Endothelial cell of hepatic sinusoid (primary cell): ENCODE measurements at regions not wholly inside any gene's neighbourhood (a gene's known extent, or its start where the extent isn't known, plus 50 kb on each side); places are given as distances from the start of the nearest gene placed in this dataset.

Source experiments
- in situ Hi-C: cut with HindIII; loops from 2 replicates; pipeline ENCODE4 v1.10.0; 2017; ENCODE audit warnings: low sequenced_read_pairs

DNA sequence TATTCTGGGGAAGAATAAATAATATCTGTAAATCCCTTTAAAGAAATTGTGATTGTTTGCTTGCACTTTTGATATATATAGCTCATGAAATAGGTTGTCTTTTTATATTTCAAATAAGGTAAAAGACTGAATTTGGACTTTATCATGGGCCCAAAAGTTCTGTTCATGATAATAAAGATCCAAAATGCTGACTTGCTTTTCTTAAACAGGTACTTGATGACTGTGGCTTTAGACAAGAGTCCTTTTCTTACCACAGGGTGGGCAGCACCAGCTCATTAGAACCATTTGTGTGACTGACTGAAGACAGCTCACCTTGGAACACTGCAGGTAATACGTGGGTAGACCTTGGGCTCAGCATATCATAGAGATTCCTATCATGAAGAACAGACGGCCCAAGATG lies 432.6 kb downstream of the ETNK1 start:
- in situ Hi-C loops, result no loop called here

DNA sequence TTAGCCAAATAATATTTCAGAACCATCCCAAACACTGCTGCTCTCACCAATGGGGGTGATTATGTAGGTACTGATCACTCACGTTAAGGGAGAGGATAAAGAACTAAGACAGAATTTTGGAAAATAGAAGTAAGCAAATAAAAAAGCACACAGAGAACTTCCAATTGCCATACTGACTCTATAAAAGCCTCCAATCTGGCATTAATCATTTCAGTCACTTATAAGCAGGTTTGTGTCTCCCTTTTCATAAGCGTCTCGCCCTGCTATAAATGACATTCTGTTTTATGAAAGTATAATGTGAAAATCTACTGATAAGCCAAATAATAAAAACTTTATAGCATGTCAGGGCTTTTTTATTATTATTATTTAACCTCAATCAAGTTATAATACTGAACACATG lies 435.2 kb downstream of the ETNK1 start:
- in situ Hi-C loops, result loop anchor here (5.0 kb wide), 1 partner anchor 78 kb away; no protein-coding TSS in a partner anchor

DNA sequence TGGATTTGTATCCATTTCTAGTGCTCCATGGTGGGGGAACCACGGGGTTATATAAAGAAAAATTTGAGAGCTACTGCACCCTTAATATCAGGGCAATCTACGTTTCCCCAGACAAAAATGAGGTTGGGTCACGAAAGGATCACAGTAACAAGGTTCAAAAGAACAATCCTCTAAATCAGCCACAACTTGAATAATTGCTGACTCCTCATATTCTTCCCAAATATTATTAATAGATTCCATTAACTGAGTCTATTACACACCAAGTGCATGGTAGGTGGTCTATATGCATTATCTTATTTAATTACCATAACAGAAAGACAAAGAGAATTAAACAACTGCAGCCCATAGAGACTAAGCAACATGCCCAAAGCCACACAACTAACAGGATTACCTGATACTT lies 438.2 kb downstream of the ETNK1 start:
- in situ Hi-C loops, result loop anchor here (5.0 kb wide), 1 partner anchor 81 kb away; no protein-coding TSS in a partner anchor

DNA sequence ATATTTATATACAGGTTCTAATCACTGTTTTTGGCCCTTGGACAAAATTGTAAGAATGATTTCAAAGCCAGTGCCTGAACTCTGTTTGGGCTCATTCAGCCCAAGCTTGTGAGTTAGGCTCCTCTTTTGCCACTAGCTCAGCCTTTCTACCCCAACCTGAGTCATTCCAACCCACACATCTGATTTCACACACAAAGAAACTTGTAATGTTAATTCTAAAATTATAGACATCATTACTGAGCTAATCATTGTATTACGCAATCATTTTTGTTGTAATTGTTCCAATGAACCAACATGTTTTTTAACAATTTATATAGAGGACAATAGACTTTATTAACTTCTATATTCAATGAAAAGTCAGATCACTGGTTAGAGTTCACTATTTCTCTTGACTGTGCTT lies 441.1 kb downstream of the ETNK1 start:
- in situ Hi-C loops, result no loop called here

DNA sequence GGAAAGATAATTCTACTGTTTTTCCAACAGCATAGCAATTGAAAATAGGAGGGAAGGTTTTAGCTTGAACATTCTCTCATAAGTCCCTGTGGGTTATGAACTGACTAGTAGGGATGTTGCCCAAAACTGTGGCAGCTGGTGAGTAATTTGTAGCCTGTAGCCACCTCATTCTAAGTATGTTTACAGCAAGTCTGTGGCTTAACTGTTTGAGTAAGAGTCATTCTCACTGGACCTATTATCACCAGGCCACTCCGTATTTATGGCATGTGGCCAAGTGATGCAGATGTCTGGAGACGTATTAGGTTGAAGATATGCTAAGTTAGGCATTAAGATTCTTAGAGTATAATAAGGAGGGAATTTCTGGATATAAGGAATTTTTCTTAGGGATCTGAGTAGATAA lies 458.3 kb downstream of the ETNK1 start:
- in situ Hi-C loops, result no loop called here

DNA sequence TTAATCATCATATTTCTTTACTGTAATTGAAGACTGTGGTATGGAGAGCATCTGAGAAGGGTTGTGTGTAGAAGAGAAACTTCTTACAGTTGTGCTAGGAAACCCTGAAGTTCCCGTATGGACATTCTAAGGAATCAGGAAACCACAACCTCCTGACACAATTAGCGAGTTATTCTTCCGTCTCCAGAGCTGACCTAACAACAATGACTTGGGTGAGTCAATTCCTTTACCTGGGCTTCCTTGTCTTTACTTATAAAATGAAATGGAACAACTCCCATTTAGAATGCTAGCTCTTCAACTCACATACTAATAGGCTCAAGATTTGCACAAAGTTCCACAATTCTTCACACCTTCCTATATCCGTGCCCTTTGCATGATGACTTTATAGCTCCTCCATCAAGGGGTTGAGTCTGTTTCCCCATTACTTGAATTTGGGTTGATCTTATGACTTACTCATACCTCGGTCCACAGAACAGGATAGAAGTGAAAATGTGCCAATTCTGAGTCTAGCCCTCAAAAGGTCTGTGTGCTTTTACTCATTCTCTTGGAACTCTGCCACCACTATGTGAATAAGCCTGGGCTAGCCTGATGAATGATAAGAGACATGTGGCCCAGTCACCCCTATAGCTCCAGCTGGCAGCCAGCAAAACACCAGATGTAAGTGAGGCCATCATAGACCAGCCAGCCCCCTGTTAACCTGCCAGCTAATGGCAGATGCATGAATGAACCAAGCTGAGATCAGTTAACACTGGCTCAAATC lies 459.4 kb downstream of the ETNK1 start:
- in situ Hi-C loops, result no loop called here

DNA sequence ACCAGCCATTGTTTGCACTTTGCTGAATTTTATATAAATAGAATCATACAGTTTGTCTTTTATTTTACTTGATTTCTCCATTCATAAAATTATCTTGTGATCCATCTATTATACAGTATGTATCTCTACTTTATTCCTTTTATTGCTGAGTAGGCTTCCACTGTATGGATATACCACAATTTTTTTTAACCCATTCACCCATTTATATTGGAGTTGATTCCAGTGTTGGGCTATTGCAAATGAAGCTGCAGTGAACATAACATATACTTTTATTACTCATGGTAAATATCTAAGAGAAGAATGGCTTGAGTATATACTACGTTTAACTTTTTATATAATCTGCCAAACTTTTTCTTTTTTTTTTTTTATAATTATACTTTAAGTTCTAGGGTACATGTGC lies 463.6 kb downstream of the ETNK1 start:
- in situ Hi-C loops, result no loop called here

DNA sequence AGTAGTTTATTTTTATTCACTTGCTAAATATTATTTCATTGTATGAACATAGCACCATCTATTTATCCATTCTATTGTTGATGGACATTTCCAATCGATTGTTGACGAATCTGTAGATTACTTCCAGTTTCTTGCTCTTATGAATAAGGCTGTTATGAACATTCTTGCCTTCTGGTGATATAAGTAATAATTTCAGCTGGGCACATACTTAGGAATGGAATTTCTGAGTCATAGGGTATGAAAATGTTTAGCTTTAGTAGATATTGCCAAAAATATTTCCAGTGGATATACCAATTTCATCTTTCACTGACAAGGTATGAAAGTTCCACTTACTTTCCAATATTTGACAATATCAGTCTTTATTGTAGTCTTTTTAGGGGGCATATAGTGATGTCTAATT lies 468.5 kb downstream of the ETNK1 start:
- in situ Hi-C loops, result no loop called here

DNA sequence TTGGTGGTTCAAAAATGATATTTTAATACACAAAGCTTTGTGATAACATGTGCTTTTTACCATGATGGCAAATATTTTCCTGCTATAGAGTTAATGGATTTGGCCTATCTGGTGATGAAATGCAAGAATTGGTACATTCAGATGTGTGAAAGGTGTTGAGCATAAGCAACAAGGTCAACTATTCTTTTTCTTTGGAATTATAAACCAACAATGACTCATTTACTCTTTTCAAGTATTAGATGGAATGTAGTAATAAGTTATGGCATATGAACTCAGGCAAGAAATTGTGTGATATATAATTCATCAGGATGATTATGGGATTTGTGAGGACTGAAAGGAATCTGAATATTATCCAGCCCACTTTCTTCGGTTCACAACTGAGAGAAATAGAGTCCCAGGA lies 471.4 kb downstream of the ETNK1 start:
- in situ Hi-C loops, result no loop called here

DNA sequence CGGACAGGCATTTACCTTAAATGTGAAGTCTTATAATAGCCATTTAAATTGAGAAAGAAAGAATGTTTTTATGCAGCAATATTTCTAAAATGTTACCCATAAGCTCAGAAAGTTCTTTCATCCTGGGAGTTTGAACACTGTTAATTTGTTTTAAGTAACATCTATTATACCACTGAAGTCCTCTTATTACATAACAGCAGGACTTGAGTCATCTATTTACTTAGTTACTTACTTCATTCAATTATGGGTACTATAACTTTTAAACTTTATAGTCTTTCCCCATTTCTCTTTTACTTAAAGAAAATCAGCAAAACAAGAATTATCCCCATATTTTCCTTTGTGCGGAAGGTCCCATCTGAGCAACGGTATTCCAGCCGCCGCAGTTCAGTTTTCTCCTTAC lies 473.1 kb downstream of the ETNK1 start:
- in situ Hi-C loops, result no loop called here

DNA sequence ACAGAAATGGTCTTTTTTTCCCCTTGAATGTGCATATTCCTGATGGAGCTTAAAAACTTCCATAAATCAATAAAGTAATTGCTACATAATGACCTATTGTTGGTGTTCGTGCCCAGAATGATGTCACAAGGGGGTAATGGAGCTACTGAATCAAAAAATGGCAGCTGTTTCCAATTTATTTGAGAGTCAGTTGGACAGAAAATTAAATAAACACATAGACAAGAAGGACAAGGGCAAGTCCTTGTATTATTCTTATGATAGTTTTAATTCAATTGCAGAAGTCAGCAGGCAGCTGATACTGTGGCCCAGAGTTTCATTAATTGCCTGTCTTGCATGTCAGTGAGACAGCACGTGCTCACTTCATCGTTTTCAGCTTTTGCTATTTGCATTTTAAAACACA lies 473.5 kb downstream of the ETNK1 start:
- in situ Hi-C loops, result no loop called here

DNA sequence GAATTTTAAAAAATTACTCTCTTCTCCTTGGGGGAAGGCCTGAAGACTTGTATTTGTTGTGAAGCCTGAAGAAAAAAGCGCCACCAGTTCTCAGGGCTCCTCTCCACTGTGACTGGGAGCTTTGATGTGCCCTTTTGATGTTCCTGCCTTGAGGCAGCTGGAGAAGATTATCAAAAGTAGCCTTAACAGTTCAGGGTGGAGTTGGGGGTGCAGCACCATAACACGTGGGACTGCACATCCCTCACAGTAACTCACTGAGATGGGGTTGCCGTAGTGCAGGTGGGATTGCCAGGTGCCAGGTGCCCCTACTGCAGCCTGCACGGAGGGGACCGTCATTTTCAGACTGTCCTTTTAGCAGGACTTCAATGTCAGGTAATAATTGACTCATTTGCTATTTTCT lies 474.1 kb downstream of the ETNK1 start:
- in situ Hi-C loops, result no loop called here

DNA sequence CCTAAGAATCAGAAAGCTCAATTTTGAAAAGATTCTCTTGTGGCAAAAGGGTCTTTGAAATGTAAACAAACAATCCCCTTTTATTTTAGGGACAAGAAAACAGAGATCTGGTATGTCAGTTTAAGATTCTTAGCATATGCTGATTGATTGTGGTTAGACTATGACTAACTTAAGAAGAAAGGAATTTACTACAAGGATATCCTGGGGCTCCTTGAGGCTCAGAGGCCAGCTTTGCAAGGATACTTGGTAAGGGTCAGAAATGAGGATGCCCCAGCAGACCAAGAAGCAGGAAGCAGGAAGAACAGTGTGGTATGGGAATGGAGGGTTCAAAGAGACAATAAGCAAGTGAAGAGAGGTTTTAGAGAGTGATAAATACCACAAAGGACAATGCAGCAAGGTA lies 474.6 kb downstream of the ETNK1 start:
- in situ Hi-C loops, result no loop called here

DNA sequence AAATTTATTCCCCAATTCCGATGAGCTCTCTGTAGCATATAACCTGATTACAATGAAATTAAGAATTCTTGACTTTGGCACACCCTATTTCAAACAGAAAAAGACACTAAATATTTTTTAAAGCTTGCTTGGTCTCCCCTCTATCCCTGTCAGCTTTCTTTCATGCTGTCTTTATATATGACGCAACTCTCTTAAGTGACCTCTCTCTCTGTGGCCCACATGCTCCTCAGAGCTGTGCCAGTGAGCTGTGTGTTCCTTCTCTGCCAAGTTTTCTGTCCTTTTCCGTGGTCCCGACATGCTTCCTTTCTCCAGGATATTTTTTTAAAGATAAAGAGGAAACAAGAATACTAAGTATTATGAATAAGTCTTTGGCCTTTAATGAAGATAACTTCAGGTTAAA lies 484.0 kb downstream of the ETNK1 start:
- in situ Hi-C loops, result no loop called here

DNA sequence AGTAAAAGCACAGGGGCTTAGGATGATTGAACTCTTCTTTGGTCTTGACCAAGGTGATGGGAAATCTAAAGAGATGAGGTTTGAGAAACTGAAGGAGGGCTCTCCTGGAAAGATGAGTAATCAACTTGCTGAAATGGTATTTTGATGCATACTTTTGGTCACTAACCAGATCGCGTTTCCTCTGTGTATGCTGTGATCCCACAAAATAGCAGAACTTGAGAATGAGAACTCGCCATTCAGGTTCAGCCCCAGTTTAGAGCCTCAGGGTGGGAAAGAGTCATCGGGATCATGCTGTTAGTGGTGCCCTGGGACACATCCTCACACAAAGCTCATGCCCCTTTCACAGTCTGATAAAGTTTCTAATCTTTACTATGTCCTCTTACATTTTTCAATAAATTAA lies 488.8 kb downstream of the ETNK1 start:
- in situ Hi-C loops, result no loop called here

DNA sequence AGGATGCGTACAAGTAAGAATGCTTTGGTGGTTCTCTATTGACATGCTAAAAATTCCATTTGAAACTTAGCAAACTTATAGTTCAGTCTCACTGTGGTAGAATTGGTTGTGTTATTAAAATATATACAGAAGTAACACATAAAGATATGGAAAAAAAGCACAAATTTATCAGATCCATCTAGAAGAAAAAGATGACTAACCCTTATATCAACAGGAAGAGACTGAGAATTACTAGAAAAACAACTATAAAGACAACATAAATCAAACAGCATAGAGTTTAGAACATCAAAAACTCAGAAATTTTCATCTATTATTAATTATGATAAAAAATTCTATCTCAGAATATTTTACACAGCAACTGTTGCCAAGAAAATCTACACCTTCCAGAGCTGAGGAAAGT lies 491.0 kb downstream of the ETNK1 start:
- in situ Hi-C loops, result no loop called here

DNA sequence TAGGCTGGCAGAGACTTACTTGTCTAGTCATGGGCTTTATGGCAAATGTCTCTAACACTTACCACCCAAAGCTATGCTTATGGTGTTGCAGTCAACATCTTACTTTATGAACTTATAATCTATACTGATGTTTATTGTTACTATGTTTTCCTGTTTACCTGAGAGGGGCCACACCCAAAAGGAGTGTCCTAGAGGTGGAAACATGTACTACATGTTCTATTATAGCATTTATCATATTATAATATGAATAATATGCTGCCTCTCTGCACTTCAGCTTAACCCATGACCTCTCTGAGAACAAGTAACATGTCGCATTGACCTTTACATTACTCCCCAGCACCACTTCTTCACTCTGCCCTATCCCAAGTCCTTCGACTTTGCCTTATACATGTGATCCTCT lies 501.8 kb downstream of the ETNK1 start:
- in situ Hi-C loops, result loop anchor here (5.0 kb wide), 1 partner anchor 56 kb away; no protein-coding TSS in a partner anchor

DNA sequence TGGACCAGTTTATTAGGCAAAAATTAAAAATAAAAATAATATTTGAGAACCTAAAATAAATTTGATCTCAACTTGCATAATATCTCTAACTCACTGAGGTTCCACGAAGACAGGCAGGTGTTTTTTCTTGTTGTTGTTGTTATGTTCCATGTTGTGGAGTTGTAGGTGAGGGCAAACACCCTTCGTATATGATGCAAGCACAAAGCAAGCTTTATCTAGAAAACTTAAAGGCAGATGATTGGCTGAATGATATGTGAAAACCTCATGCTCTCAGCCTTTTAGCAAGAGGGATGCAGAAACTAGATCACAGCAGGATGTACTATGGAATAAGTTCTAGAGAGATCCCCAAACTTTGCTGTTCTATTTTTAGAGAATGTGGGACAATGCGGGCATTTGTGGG lies 502.7 kb downstream of the ETNK1 start:
- in situ Hi-C loops, result loop anchor here (5.0 kb wide), 1 partner anchor 55 kb away; no protein-coding TSS in a partner anchor

DNA sequence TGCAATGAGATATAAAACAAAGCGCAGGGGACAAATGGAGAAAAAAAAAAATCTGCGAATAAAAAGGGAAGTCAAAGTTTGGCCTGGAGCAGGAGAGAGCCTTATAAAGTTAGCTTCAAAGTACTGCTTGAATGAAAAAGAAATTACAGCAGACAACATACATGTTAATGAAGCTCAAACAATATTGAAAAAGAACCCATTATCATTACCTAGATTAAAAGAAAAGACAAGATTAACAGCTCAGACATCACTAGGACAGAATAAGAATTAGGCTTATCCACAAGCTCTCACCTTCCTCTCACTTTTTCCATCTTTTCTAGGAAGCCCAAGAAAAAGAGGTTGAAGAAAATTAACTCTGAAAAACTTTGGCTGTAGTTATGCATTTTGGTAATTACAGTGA lies 503.5 kb downstream of the ETNK1 start:
- in situ Hi-C loops, result loop anchor here (5.0 kb wide), 1 partner anchor 54 kb away; no protein-coding TSS in a partner anchor

DNA sequence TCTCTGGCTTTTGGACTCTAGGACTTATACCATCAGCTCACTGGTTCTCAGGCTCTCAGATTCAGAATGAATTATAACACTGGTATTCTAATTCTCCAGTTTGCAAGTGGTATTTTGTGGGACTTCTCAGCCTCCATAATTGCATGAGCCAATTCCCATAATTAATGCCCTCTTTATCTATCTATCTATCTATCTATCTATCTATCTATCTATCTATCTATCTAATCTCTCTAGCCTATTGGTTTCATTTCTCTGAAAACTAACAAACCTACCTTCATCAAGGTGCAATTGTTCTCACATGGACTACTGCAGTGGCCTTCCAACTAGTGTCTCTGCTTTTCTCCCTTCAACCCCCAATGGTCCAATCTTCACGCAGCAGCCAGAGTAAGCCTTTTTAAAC lies 507.4 kb downstream of the ETNK1 start:
- in situ Hi-C loops, result no loop called here

DNA sequence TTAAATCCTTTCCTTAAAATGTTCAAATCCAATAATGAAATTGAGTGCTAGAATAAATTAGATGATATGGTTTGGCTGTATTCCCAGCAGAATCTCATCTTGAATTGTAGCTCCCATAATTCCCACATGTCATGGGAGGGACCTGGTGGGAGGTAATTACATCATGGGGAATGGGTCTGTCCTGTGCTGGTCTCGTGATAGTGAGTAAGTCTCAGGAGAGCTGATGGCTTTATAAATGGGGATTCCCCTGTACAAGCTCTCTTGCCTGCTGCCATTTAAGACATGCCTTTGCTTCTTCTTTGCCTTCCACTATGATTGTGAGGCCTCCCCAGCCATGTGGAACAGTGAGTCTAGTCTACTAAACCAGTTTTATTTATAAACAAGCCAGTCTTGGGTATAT lies 508.5 kb downstream of the ETNK1 start:
- in situ Hi-C loops, result no loop called here

DNA sequence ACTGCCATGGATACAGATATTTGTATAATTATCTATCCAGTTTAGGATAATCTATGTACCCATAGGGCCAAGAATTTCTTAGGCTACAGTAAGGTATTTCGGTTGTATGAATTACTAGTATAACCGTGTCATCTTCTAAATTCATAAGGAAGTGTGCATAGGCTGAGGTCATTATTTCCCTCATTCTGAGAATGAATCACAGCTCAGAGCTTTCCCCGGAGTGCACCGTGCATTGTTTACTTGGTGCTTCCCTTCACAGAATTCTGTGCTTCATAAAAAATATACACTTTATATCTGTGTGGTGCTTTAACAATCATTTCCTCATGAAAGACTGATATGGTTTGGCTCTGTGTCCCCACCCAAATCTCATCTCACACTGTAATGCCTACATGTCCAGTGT lies 514.1 kb downstream of the ETNK1 start:
- in situ Hi-C loops, result no loop called here

DNA sequence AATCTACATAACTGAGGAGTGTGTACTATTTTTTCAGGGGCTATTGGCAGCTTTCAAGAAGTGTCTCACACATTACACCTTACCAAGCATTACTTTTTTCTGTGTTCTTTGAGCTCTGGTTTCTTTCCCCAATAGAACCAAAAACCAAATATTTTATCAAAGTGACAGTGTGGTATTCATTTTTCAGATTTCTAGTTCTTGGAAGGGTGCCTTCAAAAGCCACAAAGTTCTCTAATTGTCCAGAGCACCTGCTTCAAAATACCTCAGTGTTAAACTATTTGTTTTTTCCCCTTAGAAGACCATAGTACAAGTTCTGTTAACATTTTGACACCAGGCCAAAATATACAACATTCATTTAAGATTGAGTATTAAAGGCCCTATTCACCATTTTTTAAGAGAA lies 515.7 kb downstream of the ETNK1 start:
- in situ Hi-C loops, result no loop called here
